ENCODE measurements at regions not wholly inside any gene's neighbourhood (a gene's known extent, or its start where the extent isn't known, plus 50 kb on each side); places are given as distances from the start of the nearest gene placed in this dataset.

DNA sequence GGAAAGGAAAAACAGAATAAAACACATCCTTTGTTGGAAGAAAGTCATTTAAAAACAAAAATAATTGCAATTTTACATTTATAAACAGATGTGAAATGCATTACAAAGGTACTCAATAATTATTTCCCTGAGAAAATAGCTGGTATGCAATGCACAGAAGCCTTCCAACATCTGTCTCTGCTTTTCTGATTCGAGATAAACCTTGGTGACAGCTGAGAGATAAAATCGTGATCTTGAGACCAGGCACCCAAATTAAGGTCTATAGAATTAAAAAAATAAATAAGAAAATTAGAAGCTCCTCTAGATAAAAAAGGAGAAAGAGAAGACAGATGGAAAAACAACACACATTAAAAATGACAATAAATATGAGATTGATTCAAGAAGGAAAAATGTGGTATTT, 544.0 kb downstream of the SPRY1 start:
- no peak for DNase-seq (ENCODE audit: low read depth)

DNA sequence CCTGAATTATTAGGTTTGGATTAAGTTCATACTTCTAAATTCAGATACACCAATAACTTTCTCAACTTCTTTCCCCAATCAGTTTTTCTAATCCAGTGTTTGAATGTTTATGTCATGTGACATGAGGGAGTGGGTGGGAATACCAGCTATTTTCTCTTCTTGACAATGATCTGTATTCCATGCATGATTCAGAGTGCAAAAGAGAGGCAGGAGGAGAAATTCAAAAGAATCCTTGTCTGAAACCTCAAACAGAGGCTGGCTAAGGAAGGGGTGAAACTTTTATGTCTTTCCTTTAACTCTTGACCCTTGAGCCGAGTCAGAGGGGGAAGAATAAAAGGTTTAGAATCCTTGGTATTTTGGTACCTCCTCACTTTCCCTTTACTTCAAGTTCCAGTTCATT, 544.7 kb downstream of the SPRY1 start:
- DNase-seq (ENCODE audit: low read depth): no peak

DNA sequence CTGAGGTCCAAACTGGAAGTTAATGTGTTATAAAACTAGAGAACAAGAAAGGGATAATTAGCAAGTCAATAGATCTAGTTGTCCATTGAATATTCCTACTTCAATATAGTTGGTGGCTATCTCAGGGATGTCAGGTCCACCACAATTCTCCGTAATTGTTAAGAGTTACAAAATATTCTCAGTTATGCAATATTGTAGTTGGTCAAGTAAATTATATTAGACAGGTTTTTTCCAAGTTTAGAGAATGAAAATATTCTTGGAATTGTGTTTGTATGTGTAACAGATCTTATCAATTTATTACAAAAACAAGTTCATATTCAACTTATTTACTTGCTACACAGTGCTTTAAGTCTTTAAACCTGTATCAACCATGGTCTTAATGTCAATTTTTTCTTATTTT, 547.4 kb downstream of the SPRY1 start:
- DNase-seq (ENCODE audit: low read depth): no peak

DNA sequence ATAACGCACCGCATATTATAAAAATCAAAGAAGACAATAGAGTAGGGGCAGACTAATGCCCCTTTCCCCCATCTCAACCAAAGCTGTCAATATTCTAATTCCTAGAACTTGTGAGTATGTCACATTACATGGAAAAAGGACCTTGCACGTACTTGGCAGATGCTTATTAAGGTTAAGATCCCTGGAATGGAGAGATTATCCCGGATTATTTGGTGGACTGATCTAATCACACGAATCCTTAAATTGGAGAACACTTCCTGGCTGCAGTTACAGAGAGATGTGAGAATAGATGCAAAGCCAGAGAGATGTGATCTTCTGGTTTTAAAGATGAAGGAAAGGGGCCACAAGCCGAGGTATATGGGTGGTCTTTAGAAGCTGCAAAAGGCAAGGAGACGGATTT, 548.7 kb downstream of the SPRY1 start:
- no peak for DNase-seq (ENCODE audit: low read depth)

DNA sequence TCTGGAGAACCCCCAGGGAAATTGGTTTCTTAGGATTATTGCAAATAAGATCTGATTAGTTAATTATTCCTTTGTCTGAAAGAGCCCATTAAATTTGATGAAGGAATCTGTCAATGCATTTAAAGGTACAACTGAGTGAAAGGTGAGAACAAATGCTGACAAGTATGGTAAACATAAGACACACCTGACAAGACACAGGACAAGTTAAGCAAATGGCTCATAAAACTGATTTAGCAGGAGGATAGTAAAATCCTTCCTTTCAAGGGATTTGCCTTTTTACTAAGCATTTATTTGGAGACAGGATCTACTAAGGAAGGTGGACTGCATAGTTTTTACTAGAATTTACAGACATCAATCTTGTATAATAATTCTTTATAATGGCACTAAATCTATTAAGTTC, 553.9 kb downstream of the SPRY1 start:
- DNase-seq (ENCODE audit: low read depth): no peak

DNA sequence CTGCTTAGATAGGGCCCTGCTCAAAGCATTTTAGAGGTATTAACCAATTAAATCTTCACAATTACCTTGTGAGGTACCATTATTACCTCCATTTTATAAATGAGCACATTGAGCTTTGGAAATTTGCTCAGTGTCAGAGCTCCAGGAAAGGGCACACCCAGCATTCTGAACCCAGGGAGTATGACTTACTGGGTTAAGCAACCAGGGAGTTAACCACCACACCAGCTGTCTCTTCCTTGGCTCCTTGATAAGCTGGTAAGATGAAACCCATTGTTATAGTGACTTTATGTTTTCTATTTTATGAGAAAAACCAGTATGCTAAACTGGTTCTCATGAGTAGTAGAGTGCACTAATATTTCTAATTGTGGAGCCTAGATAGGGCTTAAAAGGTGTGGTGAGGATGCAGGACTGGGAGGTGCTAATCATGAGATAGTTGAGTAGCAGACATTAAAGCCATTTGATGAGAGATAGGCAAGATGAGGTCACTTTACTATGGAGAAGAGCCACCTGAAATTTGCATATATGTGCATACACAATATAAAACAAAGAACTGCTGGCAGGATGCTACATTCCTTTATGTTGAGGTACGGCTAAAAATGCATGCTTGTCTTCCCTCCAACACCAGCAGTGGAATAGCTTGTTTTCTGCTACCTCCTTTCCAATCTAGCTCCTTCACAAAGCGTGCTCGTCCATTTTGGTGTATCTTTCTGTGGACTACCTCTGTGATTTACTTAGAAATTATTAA, 556.1 kb downstream of the SPRY1 start:
- no peak for DNase-seq (ENCODE audit: low read depth)

DNA sequence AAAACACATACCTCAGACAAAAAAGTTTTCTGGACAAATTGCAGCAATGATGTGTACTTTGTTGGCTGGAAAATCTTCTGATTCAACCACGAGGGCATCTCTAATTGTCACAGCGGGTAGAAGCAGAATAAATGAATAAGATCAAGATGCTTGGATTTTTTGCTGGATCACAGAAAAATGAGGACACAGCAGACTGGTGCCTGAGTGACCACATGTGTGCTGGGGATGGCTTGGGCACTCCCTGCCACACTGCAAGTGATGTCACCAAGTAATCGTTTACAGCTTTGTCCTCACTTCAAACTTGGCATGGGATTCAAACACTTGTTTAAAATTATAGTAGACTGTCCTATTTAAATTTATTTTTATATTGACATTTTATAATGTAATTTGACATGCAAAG, 557.0 kb downstream of the SPRY1 start:
- no peak for DNase-seq (ENCODE audit: low read depth)

DNA sequence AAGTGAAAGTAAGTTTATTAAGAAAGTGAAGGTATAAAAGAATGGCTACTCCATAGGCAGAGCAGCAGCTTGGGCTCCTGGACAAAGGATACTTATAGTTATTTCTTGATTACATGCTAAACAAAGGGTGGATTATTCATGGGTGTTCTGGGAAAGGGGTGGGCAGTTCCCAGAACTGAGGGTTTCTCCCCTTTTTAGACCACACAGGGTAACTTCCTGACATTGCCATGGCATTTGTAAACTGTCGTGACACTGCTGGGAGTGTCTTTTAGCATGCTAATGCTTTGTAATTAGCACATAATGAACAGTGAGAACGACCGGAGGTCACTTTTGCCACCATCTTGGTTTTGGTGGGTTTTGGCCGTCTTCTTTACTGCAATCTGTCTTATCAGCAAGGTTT, 557.6 kb downstream of the SPRY1 start:
- no peak for DNase-seq (ENCODE audit: low read depth)

DNA sequence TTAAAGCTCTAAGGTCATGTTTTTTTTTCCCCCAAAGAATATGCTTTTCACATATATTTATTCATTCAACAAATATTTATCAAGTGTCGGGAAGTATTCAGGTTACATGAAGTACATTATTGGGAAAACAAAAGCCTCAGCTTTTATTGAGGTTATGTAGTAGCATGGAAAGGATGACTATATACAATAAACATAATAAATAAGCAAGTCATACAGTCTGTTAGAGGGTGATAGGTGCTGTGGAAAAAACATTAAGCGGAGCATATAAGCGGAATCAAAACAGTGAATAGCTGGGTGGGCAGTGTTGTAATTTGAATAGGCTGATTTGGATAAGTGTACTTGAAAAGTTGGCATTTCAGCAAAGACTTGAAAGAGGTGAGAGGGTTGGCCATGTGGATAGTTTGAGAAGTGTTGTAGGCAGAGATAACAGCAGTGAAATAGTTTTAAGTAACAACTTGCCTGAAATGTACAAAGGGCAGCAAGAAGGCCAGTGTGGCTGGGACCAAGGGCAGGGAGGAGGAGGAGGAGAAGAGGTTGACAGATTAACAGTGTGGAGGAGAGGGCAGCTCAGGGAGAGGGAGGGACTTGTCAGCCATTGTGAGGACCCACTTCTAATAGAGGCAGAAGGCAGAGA, 558.7 kb downstream of the SPRY1 start:
- no peak for DNase-seq (ENCODE audit: low read depth)

DNA sequence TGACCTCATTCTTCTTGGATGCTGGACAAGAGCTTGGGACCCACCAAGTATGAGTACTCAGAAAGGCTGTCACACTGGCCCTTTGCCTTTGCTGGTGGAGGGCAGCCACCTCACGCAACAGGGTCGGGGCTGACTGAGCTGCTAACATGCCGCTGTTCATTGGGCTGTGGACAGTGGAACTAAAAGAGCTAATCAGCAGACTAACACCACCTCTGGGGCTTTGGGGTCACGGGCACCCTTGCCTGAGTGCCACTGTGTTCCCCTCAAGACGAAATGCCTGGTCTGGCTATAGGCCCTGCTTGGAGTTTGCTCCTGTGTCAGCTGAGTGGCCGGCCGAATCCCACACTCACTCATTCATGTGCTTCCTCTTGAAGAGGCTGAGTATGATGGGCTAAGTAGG, 559.6 kb downstream of the SPRY1 start:
- DNase-seq (ENCODE audit: low read depth): no peak

DNA sequence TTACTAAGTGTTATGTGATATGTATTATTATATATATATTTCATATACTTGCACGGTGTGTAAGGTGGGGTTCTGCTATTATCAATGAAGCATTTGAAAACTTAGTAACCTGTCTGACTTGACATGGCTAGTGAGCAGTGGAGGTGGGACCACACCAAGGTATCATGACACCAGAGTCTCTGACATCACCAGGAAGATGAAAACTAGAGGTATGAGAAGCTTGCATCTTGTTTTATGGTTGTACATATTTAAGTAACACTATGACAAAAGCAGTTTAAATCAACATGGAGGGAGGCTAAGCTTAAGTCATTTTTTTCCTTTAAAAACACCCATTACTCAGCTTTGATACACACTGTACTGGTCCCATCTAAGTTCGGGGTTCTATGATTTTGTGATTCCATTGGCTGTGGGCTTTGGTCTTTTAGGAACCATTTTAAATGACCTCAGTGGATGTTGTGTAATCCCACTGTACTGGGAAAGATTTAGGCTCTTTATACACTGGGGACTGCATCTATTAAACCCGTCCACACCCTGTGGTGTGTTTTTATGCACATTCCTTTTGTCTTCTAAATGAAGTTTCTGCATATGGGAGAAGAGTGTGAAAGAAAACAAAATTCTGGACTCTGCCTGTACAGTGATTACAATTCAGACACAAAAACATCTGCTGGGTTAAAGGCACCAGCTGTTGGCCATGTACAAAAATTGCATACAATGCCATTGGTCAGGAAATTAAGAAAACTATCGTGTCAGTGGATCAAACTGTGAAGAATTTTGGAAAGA, 570.6 kb downstream of the SPRY1 start:
- no peak for DNase-seq (ENCODE audit: low read depth)

DNA sequence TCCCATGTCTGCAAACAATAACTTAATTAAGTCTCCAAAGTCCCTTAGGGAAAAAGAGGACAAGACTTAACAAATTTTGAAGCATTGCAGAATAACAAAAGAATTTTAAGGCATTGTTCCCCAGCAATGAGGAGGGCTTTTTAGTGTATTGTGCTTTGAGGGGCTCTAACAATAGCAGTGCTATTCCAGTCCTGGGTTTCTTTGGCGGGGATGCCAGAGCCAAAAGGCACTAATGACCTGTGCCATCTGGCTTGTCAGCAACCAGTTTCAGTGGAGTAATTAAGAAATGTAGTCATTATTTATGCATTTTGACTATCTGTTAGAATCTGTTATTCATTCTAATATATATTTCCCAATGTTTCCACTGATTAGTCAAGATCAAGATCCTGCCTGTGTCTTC, 575.4 kb downstream of the SPRY1 start:
- DNase-seq (ENCODE audit: low read depth): no peak

DNA sequence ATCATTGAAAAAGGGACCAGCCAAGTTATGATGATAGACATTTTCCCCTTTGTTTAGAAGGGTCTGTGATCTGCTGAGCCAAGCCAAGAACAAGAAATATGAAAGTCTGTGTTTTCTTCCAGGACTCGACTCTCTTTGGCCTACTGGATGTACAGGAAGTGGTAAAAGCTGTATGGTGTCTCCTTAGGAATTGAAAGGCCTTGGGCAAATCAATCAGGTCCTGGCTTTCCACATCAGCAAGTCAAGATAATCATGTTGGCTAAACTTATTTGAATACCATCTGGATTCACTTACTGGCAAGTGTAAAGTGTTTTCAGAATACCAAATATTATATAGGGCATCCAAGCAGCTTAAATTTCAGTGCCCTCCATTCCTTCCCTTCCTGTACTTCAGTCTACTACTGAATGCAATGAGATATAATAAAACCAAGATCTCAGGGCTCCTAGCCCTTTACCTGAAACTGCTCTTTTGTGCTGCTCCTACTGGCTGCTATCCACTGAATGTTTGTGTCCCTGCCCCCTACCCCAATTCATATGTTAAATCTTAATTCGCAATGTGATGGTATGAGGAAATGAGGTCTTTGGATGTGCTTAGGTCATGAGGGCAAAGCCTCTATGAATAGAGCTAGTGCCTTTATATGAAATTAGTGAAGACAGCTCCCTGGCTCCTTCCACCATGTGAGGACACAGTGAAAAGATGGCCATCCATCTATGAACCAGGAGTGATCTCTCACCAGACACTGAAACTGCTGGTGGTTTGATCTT, 578.0 kb downstream of the SPRY1 start:
- DNase-seq (ENCODE audit: low read depth): no peak

DNA sequence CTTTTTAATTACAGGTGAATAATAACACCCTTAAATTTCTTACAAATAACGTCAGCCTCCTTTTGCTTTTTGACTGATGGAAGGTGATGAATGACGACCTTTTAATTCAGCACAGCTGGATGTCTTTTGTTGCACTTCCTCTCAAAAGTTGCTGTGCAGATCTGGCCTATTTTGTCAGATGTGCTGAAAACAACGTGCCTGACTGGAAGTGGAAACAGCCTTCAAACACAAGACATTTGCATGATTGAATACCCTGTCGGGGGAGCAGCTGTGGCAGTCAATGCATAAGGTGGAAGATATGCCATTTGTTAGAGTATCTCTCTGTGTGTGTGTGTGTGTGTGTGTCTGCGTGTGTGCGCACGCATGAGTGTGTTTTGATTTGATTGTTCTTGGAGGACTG, 579.7 kb downstream of the SPRY1 start:
- DNase-seq (ENCODE audit: low read depth): no peak

DNA sequence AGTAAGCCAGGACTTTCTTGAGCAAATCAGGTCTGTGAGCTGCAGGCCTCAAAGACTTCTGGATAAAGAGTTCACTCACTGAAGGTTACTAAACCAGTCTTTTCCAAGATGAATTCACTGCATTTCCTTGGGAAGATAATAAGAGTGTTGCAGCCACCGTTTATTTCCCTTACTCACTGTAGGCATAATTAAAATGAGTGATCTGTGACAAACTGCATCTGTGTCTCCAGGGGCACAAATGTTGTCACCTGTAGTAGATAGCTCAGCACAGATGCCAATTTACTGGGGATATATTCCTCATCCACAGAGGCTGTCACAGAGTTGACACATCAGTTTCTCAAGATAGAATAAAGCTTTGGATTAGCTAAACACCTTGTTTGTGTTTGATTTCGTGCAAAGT, 580.2 kb downstream of the SPRY1 start:
- DNase-seq (ENCODE audit: low read depth): no peak

DNA sequence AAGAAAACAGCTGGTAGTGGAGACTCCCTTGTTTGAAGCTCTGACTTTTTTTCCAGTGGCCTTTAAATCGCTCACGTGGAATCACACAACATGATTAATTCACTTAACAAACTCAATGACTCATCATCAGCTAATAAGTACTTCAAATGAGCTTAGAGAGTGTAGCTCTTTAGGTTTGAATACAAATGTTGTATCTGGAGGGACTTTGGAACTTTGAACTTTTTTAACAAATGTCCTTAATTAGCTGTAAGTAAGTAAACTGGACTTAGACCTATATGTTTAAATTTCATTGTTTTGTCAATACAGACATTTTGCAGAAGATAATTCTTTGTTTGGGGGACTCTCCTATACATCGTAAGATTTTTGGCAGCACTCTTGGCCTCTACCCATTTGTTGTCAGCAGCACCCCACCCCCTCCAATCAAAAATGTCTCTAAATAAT, 581.1 kb downstream of the SPRY1 start:
- no peak for DNase-seq (ENCODE audit: low read depth)

DNA sequence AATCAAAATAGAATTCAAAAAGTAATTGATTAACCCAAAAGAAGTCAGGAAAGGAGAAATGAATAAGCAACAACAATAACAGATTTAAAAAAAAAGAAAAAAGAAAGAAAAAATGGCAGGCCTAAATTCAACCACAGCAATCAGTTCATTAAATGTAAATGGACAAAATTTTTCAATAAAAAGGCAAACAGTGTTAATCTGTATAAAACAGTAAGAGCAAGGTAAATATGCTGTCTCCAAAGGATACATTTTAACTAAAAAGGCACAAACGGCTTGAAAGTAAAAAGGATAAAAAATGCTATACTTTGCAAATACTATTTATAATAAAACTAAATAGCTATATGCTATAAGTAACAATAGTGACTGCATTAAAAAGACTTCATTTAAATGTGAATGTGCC, 582.0 kb downstream of the SPRY1 start:
- DNase-seq (ENCODE audit: low read depth): no peak

DNA sequence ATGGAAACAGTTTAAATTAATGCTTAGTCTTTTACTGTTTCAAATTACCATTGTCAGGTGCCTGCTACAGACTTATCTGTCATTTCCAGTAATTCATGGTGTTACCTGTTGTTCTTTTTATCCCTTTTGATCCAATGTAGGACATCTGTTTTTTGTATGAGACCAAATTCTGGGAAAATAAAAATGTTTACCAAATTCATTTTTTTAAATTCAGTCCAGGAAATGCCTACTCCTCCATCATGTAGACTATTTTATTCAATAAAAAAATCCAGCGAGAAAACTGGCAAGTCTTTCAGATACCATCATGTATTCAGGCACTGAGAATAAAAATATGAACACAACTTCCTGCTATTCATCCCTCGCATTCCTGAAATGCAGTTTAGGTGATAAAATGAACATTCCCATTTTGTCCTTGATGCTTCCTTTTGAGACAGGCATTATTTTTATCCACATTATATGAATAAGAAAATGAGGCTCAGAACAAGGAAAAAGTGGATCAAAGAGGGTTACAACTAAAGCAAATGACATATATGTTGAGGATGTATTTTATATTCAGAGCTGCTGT, 584.2 kb downstream of the SPRY1 start:
- DNase-seq (ENCODE audit: low read depth): no peak

DNA sequence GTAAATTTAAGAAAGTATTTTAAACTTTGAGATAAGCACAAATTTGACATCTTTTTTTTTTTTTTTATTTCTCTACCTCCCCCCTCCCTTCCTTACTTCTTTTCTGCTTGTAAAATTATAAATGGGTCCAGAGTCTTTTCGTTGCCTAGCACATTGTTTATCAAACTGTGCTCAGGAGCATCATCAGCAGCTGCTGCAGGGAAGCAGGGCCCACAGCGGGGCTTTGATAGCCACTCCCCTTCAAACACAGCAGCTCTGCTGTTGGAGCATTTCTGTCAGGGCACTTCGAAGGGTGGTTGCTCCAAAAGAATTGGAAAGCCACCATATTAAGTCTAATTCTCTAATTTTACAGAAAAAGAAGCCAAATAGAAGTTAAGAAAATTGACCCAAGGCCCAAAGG, 588.3 kb downstream of the SPRY1 start:
- no peak for DNase-seq (ENCODE audit: low read depth)

DNA sequence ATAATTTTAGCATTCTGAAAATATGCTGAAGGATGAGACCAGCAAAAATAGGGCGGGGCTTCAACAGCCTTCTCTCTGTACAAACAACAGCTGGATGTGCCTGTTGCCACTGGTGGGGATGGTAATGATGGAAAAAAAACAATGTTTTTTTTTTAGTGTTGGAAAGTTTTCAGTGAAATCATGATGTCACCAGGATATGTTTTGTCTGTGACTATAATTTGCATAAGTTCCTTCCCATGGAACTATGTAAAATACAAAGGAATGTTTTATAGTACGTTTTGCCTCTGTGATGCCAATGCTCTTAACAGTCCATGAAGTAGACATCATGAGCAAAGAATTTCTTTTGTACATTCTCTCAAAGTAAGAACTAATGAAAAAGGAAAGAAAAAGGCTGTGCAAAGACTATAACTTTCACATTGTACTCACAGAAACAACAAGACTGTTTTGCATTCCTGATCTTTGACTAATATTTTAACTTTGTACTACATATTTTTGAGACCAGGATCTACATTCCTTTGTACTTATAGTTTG, 589.7 kb downstream of the SPRY1 start:
- DNase-seq (ENCODE audit: low read depth): peak; percentile 65

DNA sequence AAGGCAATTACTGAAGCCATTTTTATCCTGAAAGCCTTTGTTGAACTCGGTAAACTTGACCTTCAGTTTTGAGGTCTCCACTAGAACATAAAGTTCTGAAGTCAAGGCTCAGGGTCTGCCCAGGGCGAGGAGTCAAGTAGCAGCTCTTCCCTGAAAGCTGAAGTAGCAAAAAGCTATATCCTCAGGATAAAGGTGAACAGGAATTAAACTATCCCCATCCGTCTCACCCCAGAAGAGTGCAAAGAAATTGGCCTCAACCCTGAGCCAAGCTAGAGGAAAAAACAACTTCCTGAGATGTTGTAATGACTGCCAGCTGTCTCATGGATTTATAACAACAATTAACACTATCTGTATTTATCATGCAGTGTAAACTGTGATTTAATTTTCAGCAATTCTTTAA, 590.8 kb downstream of the SPRY1 start:
- no peak for DNase-seq (ENCODE audit: low read depth)

DNA sequence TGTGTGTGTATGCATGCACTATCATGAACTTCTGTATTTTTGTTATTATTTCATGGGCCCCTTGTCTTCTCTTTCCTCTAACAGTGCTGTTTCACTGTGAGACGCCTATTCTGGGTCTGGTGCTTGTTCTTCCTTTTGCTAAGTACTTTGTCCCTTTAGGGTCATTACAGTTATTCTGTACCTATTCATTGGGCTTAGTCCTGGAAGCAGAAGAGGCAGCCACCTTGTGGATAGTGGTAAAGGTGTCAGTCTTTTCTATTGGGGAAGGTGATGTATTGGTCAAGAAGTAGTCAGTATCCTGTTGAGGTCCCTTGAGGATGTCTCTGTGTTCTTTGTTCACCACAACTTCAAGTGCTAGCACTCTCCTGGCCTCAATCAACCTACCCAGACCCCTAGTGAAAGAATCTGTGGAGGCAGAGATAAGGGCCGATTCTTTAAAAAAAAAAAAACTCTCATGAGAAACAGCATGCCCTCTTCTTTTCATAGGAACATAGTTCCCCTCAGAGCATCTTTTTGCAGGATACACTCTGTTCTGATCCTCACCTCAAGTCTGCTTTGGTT, 593.8 kb downstream of the SPRY1 start:
- DNase-seq (ENCODE audit: low read depth): no peak
